Smooth muscle cell (in vitro differentiated cells): ENCODE measurements at regions not wholly inside any gene's neighbourhood (a gene's known extent, or its start where the extent isn't known, plus 50 kb on each side); places are given as distances from the start of the nearest gene placed in this dataset.
A peak's percentile ranks its signal among the peaks of the same experiment; 100 is the strongest.

Source experiments
- DNase-seq: peaks from one replicate; lab custom pipeline; 2025; ENCODE audit not compliant: unreplicated experiment; lab: John Stamatoyannopoulos, UW
- H2AFZ ChIP-seq: fragments of 200-600 bp; sonication (generic); 2 replicates; pipeline ENCODE4 v1.6.0; 2016; ENCODE audit warnings: antibody characterized with exemption, low read depth, mild to moderate bottlenecking
- H3F3A ChIP-seq: fragments of 200-600 bp; sonication (generic); 2 replicates; pipeline ENCODE4 v1.6.0; 2017; ENCODE audit warnings: antibody characterized with exemption, low read depth
- H3K27ac ChIP-seq: fragments of 200-600 bp; sonication (generic); 2 replicates; pipeline ENCODE4 v1.5.1; 2016; ENCODE audit warnings: low read depth, mild to moderate bottlenecking
- H3K27me3 ChIP-seq: fragments of 200-600 bp; sonication (generic); 2 replicates; pipeline ENCODE4 v1.6.1; 2016; ENCODE audit warnings: low read depth, mild to moderate bottlenecking
- H3K36me3 ChIP-seq: fragments of 200-600 bp; sonication (generic); 2 replicates; pipeline ENCODE4 v1.5.1; 2016; ENCODE audit warnings: low read depth
- H3K4me1 ChIP-seq: fragments of 200-600 bp; sonication (generic); 2 replicates; pipeline ENCODE4 v1.5.1; 2016; ENCODE audit warnings: low read depth
- H3K4me2 ChIP-seq: fragments of 200-600 bp; sonication (generic); 2 replicates; pipeline ENCODE4 v1.6.0; 2016; ENCODE audit warnings: mild to moderate bottlenecking
- H3K4me3 ChIP-seq: fragments of 200-600 bp; sonication (generic); 2 replicates; pipeline ENCODE4 v1.5.1; 2016; ENCODE audit warnings: mild to moderate bottlenecking
- H3K79me2 ChIP-seq: fragments of 200-600 bp; sonication (generic); 2 replicates; pipeline ENCODE4 v1.6.0; 2016; ENCODE audit warnings: low read depth, mild to moderate bottlenecking
- H3K9ac ChIP-seq: fragments of 200-600 bp; sonication (generic); 2 replicates; pipeline ENCODE4 v1.6.0; 2016; ENCODE audit warnings: low read depth
- H3K9me3 ChIP-seq: fragments of 200-600 bp; sonication (generic); replicated peaks from 2 replicates; pipeline ENCODE4 v1.5.1; 2016; ENCODE audit warnings: low read depth
- H4K20me1 ChIP-seq: fragments of 200-600 bp; sonication (generic); 2 replicates; pipeline ENCODE4 v1.6.0; 2016; ENCODE audit warnings: low read depth
- WGBS: methylation state at CpG from one replicate; pipeline ENCODE4 v1.1.7; 2016; ENCODE audit warnings: low lambda C conversion rate; 5-methylcytosine and 5-hydroxymethylcytosine counted together
- TF ChIP-seq, protein P1 (sequence below): fragments of 200-600 bp; sonication (generic); IDR thresholded peaks from 2 replicates; pipeline ENCODE4 v1.5.1; 2017; ENCODE audit warnings: borderline replicate concordance, mild to moderate bottlenecking, antibody characterized with exemption; ENCODE audit not compliant: insufficient read depth, poor library complexity, severe bottlenecking

DNA sequence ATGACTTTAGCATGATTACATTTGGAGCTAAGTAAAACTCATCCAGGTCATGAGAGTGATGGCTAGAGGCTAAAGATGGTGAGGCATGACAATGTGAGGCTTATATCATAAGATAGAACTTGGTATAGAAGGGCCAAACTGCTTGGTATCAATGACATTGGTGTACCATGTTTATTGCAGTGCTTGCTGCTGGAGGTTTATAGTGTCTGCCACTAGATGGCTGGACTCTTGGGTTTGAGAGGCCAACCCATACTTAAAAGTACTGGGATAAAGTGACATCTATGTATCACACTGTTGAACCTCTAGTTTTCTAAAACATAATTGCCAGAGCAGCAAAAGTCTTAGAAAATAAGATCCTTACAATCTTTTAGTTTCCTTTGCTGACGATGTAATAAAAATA lies 83.0 kb upstream of the TACR3 start:
- no peaks in the 10 kb centered on the region for H3K9me3 ChIP-seq
- TF ChIP-seq, protein P1, sequence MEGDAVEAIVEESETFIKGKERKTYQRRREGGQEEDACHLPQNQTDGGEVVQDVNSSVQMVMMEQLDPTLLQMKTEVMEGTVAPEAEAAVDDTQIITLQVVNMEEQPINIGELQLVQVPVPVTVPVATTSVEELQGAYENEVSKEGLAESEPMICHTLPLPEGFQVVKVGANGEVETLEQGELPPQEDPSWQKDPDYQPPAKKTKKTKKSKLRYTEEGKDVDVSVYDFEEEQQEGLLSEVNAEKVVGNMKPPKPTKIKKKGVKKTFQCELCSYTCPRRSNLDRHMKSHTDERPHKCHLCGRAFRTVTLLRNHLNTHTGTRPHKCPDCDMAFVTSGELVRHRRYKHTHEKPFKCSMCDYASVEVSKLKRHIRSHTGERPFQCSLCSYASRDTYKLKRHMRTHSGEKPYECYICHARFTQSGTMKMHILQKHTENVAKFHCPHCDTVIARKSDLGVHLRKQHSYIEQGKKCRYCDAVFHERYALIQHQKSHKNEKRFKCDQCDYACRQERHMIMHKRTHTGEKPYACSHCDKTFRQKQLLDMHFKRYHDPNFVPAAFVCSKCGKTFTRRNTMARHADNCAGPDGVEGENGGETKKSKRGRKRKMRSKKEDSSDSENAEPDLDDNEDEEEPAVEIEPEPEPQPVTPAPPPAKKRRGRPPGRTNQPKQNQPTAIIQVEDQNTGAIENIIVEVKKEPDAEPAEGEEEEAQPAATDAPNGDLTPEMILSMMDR, result no peak
- H3K27ac ChIP-seq, result no peak overlapping the region
- H3K4me3 ChIP-seq, result no peak overlapping the region
- no peak overlapping the region for H2AFZ ChIP-seq
- H4K20me1 ChIP-seq, result no peaks in the 10 kb centered on the region
- no peaks in the 10 kb centered on the region for H3F3A ChIP-seq
- no peaks in the 10 kb centered on the region for H3K36me3 ChIP-seq
- WGBS, result 92% methylated on average over 1 of the region's 1 CpG
- no peak for DNase-seq
- no peaks in the 10 kb centered on the region for H3K4me1 ChIP-seq
- H3K4me2 ChIP-seq, result no peak overlapping the region
- H3K27me3 ChIP-seq, result no peaks in the 10 kb centered on the region
- no peak overlapping the region for H3K9ac ChIP-seq
- no peaks in the 10 kb centered on the region for H3K79me2 ChIP-seq

DNA sequence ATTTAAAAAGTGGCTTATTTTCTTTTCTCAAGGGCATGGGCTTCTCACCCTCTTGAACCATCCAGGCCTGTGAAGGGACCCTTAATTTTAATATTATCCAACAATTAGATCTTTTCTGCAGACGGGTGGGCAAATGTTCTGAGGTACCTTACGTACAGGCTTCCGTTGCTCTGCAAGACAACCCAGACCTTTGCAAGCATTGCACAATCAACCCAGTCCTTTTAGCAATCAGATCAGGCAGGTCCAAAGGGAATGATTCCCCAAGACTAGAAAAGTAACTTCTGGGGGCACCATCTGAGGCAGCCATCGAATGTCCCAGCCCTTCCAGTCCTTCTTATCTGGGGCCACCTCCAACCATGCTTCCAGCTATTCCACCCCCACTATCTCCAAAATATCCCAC lies 67.3 kb upstream of the TACR3 start:
- no peak for DNase-seq
- no peak overlapping the region for H3K4me3 ChIP-seq

DNA sequence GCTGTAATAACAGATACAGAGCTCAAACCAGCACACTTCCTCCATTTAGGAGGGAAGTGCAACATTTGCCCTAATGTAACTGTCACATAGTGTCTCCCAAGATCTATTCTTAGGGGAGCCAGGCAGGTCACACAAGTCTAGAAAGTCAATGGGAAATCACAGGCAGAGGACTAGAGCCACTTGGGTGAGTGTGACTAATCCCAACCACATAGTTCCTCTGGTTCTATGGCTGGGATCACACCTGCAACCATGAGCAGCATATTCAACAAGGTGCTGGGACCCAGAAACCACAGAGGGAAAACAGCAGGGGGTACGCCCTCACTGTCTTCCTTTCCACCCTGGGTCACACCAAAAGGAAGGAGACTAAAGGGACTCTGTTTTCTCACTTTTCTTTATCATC lies 66.8 kb upstream of the TACR3 start:
- no peaks in the 10 kb centered on the region for H3K4me1 ChIP-seq
- H3K36me3 ChIP-seq, result no peaks in the 10 kb centered on the region
- TF ChIP-seq, protein P1, result no peak
- DNase-seq, result no peak
- H3K27me3 ChIP-seq, result no peaks in the 10 kb centered on the region
- no peaks in the 10 kb centered on the region for H3K9me3 ChIP-seq
- 89% methylated on average over 1 of the region's 1 CpG for WGBS
- no peak overlapping the region for H3K4me3 ChIP-seq
- H2AFZ ChIP-seq, result no peak overlapping the region
- no peak overlapping the region for H3K9ac ChIP-seq
- H3K4me2 ChIP-seq, result no peak overlapping the region
- no peaks in the 10 kb centered on the region for H4K20me1 ChIP-seq
- no peaks in the 10 kb centered on the region for H3F3A ChIP-seq
- H3K27ac ChIP-seq, result no peak overlapping the region
- H3K79me2 ChIP-seq, result no peaks in the 10 kb centered on the region

More for the DNA sequence above, 67.3 kb upstream of the TACR3 start:
- Histone ChIP-seq H3F3A (no peaks in the 10 kb centered on the region), H3K9me3 (no peaks in the 10 kb centered on the region), H3K9ac (no peak overlapping the region), H3K36me3 (no peaks in the 10 kb centered on the region), H4K20me1 (no peaks in the 10 kb centered on the region), H3K4me2 (no peak overlapping the region), H3K27me3 (no peaks in the 10 kb centered on the region), H3K79me2 (no peaks in the 10 kb centered on the region), H3K4me1 (no peaks in the 10 kb centered on the region), H3K27ac (no peak overlapping the region), H2AFZ (no peak overlapping the region)
- TF ChIP-seq, protein P1, result no peak
- WGBS, result 96% methylated on average over 4 of the region's 4 CpGs

DNA sequence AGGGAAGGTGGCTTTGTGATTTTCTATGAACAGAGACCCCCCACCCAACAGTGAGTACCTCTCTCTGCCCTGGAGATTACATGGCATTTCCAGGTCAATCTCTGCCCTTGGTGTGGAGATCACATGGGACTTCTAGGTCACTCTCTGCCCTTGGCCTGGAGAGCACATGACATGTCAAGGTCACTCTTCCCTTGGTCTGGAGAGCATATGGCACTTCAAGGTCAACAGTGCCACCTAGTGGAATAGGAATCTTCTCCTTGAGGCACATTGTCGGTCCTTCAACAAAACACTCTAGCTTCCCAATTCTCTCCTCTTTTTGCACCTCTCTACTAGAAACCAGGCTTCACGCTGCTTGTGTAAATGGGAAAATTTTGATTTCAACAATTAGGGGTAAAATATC lies 66.2 kb upstream of the TACR3 start:
- 68% methylated on average over 2 of the region's 2 CpGs for WGBS
- DNase-seq, result no peak
- Histone ChIP-seq H4K20me1 (no peaks in the 10 kb centered on the region), H3K4me3 (no peak overlapping the region), H2AFZ (no peak overlapping the region), H3F3A (no peaks in the 10 kb centered on the region), H3K36me3 (no peaks in the 10 kb centered on the region), H3K9me3 (no peaks in the 10 kb centered on the region), H3K9ac (no peak overlapping the region), H3K79me2 (no peaks in the 10 kb centered on the region), H3K27ac (no peak overlapping the region), H3K4me1 (no peaks in the 10 kb centered on the region), H3K4me2 (no peak overlapping the region), H3K27me3 (no peaks in the 10 kb centered on the region)
- TF ChIP-seq, protein P1, result peak; percentile 63
